ENCODE measurements at regions not wholly inside any gene's neighbourhood (a gene's known extent, or its start where the extent isn't known, plus 50 kb on each side); places are given as distances from the start of the nearest gene placed in this dataset.

- Histone ChIP-seq H3K27me3 (no peaks in the 10 kb centered on the region), H3K4me3 (no peak overlapping the region), H3K9me3 (no peaks in the 10 kb centered on the region), H3K4me1 (peaks cover 23% of the 10 kb centered on the region), H3K36me3 (ENCODE audit: low read depth, missing control alignments) (no peaks in the 10 kb centered on the region), H3K27ac (no peak overlapping the region)
- DNase-seq = no peak
- intact Hi-C loops (cut with DNase I; ENCODE audit: low total_unique reads) = no loop called here
- WGBS, 2 donors = 52 to 57% methylated on average over 3 of the region's 3 CpGs
- TF ChIP-seq POLR2A (IDR thresholded peaks at IDR 0.05) = no peak
- no peak for TF ChIP-seq CTCF (IDR thresholded peaks at IDR 0.05)
Measured at GRCh38 chr1:109815809-109816174, 52.1 kb upstream of the EPS8L3 start.

- Histone ChIP-seq H3K4me3 (no peak overlapping the region), H3K4me1 (peaks cover 23% of the 10 kb centered on the region), H3K36me3 (ENCODE audit: low read depth, missing control alignments) (no peaks in the 10 kb centered on the region), H3K9me3 (no peaks in the 10 kb centered on the region), H3K27me3 (no peaks in the 10 kb centered on the region), H3K27ac (no peak overlapping the region)
- TF ChIP-seq POLR2A (IDR thresholded peaks at IDR 0.05) (no peak), CTCF (IDR thresholded peaks at IDR 0.05) (no peak)
- WGBS, 2 donors = 82 to 92% methylated on average over 8 of the region's 8 CpGs
- DNase-seq = no peak
- intact Hi-C loops (cut with DNase I; ENCODE audit: low total_unique reads) = no loop called here
Measured at GRCh38 chr1:109814993-109815786, 51.5 kb upstream of the EPS8L3 start.

- no peak for TF ChIP-seq POLR2A (IDR thresholded peaks at IDR 0.05)
- TF ChIP-seq CTCF (IDR thresholded peaks at IDR 0.05) = no peak
- H3K4me1 ChIP-seq = peaks cover 23% of the 10 kb centered on the region
- no peaks in the 10 kb centered on the region for H3K27me3 ChIP-seq
- 75 to 92% methylated on average over 5 of the region's 5 CpGs for WGBS, 2 donors
- H3K36me3 ChIP-seq (ENCODE audit: low read depth, missing control alignments) = no peaks in the 10 kb centered on the region
- no peak for DNase-seq
- intact Hi-C loops (cut with DNase I; ENCODE audit: low total_unique reads) = no loop called here
- no peaks in the 10 kb centered on the region for H3K9me3 ChIP-seq
- no peak overlapping the region for H3K4me3 ChIP-seq
- H3K27ac ChIP-seq = no peak overlapping the region
Measured at GRCh38 chr1:109814223-109814622, 50.5 kb upstream of the EPS8L3 start.
